ENCODE measurements at regions not wholly inside any gene's neighbourhood (a gene's known extent, or its start where the extent isn't known, plus 50 kb on each side); places are given as distances from the start of the nearest gene placed in this dataset.

DNA sequence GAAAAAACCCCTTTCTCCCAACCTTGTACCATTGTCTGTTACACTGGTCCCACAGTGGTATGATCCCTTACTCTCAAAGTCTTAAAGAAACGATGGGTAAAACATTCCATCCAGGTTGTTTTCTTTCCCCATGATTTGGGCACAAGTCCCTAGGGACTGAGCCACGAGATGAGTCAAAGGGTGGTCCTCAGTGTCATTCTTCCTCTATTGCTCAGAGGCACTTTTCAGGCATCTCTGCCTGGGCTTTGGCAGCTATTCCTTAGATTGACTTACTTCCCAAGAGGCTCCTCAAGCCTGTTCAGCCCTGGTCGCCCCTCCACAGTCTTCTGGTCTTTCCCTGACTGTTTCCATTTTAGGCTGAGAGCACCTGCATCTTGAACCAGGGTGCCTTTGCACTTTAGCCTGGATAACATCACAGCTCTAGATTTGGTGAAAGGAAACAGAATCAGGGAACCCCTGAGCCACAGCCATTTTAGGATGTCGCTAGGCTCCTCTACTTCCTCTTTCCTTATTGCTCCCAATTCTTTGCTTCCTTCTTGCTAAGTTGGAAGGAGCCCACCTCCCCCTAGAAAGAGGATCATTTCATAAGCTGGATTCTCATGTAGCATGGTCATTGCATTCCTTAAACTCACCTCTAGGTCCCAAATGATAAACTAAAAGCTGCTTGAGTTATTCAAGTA is 131.0 kb upstream of the TPRG1 start (continued):
- TF ChIP-seq RXRA (IDR thresholded peaks at IDR 0.05; ENCODE audit: insufficient read depth, low read depth, low read length) (no peak), CBX8 (IDR thresholded peaks at IDR 0.05; ENCODE audit: borderline replicate concordance, low read depth, low read length) (no peak), NANOG (IDR thresholded peaks at IDR 0.05; ENCODE audit: insufficient read depth, low read depth, low read length, poor library complexity, severe bottlenecking) (no peak), BACH1 (IDR thresholded peaks at IDR 0.05; ENCODE audit: low read length) (no peak)
